ENCODE measurements at regions not wholly inside any gene's neighbourhood (a gene's known extent, or its start where the extent isn't known, plus 50 kb on each side); places are given as distances from the start of the nearest gene placed in this dataset.

- no peak overlapping the region for H3K27ac ChIP-seq (ENCODE audit: low read depth in 1 of 2, low read length in 1 of 2)
- H3K4me3 ChIP-seq = no peak overlapping the region
- DNase-seq = no peak
- no peak for ATAC-seq (ENCODE audit: insufficient read depth, low FRiP score)
- 86 to 89% methylated on average over 4 of the region's 4 CpGs for WGBS, 2 donors
- TF ChIP-seq CTCF (IDR thresholded peaks at IDR 0.05; ENCODE audit: control extremely low read depth, extremely low read depth) = no peak
- H3K4me1 ChIP-seq (ENCODE audit: control insufficient read depth in 5 of 5, insufficient read depth in 5 of 5, low read length in 5 of 5) = no peaks in the 10 kb centered on the region
- peaks cover 0 to 3% (median 0%) of the 10 kb centered on the region in 4 donors for H3K9me3 ChIP-seq (ENCODE audit: control insufficient read depth in 4 of 4, insufficient read depth in 3 of 4, low read length in 3 of 4)
- no peak overlapping the region for H3K9ac ChIP-seq (ENCODE audit: insufficient read depth in 1 of 2, low read length in 2 of 2)
- no peaks in the 10 kb centered on the region for H3K36me3 ChIP-seq (ENCODE audit: control insufficient read depth in 4 of 4, insufficient read depth in 4 of 4, low read length in 4 of 4)
- no peaks in the 10 kb centered on the region for H3K27me3 ChIP-seq (ENCODE audit: control insufficient read depth in 3 of 3, insufficient read depth in 3 of 3, low read length in 2 of 3)
These were observed 558.7 kb upstream of the LRRTM1 start for GRCh38 chr2:80863147-80863714.

- WGBS, 2 donors = 2 to 4% methylated on average over 1 of the region's 1 CpG
- DNase-seq = peak in 2 of 3 donors; percentile 70 to 72
- Histone ChIP-seq H3K36me3 (ENCODE audit: control insufficient read depth in 4 of 4, insufficient read depth in 4 of 4, low read length in 4 of 4) (no peaks in the 10 kb centered on the region), H3K9me3 (ENCODE audit: control insufficient read depth in 4 of 4, insufficient read depth in 3 of 4, low read length in 3 of 4) (no peaks in the 10 kb centered on the region), H3K27ac (ENCODE audit: low read depth in 1 of 2, low read length in 1 of 2) (no peak overlapping the region), H3K9ac (ENCODE audit: insufficient read depth in 1 of 2, low read length in 2 of 2) (no peak overlapping the region), H3K4me1 (ENCODE audit: control insufficient read depth in 5 of 5, insufficient read depth in 5 of 5, low read length in 5 of 5) (no peaks in the 10 kb centered on the region), H3K27me3 (ENCODE audit: control insufficient read depth in 3 of 3, insufficient read depth in 3 of 3, low read length in 2 of 3) (no peaks in the 10 kb centered on the region), H3K4me3 (no peak overlapping the region)
- TF ChIP-seq CTCF (IDR thresholded peaks at IDR 0.05; ENCODE audit: control extremely low read depth, extremely low read depth) = no peak
- ATAC-seq (ENCODE audit: insufficient read depth, low FRiP score) = no peak
These were observed 554.4 kb upstream of the LRRTM1 start for GRCh38 chr2:80858965-80859364.

GRCh38 chr2:80856227-80856626 lies 551.7 kb upstream of the LRRTM1 start:
- H3K27ac ChIP-seq (ENCODE audit: low read depth in 1 of 2, low read length in 1 of 2) = no peak overlapping the region

More at GRCh38 chr2:80856227-80856626, 551.7 kb upstream of the LRRTM1 start:
- ATAC-seq (ENCODE audit: insufficient read depth, low FRiP score) (no peak), DNase-seq (no peak)
- Histone ChIP-seq H3K9ac (ENCODE audit: insufficient read depth in 1 of 2, low read length in 2 of 2) (no peak overlapping the region), H3K9me3 (ENCODE audit: control insufficient read depth in 4 of 4, insufficient read depth in 3 of 4, low read length in 3 of 4) (no peaks in the 10 kb centered on the region), H3K27me3 (ENCODE audit: control insufficient read depth in 3 of 3, insufficient read depth in 3 of 3, low read length in 2 of 3) (no peaks in the 10 kb centered on the region), H3K4me1 (ENCODE audit: control insufficient read depth in 5 of 5, insufficient read depth in 5 of 5, low read length in 5 of 5) (peaks cover 0 to 5% (median 0%) of the 10 kb centered on the region in 5 donors), H3K4me3 (no peak overlapping the region), H3K36me3 (ENCODE audit: control insufficient read depth in 4 of 4, insufficient read depth in 4 of 4, low read length in 4 of 4) (no peaks in the 10 kb centered on the region)
- TF ChIP-seq CTCF (IDR thresholded peaks at IDR 0.05; ENCODE audit: control extremely low read depth, extremely low read depth) = no peak
